HG03469 (cell line): ENCODE measurements at regions not wholly inside any gene's neighbourhood (a gene's known extent, or its start where the extent isn't known, plus 50 kb on each side); places are given as distances from the start of the nearest gene placed in this dataset.

Source experiments
- ATAC-seq: cut with Tn5 transposase; IDR thresholded peaks from one replicate; pipeline ENCODE4 v1.9.1; 2021; ENCODE audit warnings: mild to moderate bottlenecking, moderate library complexity, moderate number of reproducible peaks; ENCODE audit not compliant: unreplicated experiment

DNA sequence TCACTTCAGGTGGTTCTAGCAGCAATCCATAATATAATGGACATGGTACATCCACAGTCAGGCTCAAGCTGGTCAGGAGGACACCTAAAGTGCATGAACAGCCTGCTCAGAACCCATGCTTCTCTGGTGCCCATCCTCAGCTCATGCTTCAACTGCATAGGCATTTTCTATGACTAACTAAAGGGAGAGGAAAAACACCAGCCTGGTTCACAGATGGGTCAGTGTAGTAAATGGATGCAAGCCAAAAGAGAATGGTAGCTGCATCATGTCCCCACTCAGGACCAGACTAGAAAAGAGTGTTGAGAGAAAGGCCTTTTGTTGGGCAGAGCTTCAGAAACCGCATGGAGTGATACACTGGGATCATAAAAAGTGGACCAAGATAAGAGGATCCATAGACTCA is 556.6 kb downstream of the TLE1 start:
- ATAC-seq = no peak

DNA sequence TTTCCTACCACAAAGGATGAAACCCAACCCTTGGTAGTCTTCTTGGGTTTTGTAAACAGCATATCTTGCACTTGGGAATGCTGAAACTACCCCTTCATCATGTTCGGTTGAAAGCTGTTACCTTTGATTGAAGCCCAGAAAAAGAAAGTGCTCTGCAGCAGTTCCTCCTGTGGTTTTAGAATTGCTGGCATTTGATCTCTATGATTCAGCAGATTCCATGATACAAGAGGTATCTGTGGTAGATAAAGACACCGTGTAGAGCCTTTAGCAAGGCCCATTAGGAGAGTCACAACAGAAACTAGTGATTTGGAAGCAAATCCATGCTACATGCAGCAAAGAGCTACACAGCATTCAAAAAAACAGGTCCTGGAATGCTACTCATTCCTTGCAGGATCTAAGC is 557.0 kb downstream of the TLE1 start:
- ATAC-seq = no peak

DNA sequence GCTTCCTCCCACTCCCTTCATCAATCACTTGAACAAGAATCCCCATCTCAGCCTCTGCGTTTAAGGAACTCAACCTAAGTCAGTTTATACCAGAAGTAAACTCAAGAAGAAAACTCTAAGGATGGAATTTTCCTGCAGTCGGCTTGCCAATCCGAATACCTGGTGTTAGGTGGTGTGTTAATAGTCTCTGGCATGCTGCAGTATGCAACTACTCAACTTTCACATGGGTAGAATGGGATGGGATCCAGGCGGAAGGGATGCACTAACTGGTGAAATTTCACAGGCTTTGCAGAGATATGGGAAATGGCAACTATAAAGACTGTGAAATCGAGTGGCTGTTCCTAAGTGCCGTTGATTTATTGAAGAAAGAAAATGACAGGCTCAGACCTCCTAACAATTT is 560.6 kb downstream of the TLE1 start:
- ATAC-seq = no peak

DNA sequence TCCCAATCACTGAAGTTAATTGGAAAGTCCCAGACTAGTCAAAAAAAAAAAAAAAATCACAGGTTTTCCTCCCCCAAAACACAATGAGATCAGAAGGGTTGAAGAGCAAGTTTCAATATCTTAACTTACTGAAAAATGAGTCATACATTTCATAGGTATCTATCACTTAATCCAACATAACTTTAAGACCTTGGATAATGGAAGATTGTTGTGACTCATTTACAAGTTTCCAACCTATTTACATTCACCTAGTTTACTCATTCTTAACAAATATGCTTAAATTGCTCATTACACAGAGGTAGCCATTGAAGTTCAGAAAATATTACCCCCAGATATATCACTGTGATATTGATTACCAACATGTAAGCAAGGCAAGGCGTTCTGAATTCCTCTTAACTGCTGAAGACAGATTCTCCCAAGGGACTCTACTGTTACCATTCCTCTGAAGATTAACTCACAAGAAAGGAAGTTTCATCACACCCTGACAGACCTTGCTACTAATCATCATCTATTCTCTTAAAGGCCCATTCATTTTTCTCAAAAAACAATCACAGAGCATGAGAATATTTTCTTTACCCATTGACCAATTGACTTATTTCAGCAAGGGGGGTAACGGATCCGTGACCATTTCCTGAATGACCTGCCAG is 563.8 kb downstream of the TLE1 start:
- no peak for ATAC-seq

DNA sequence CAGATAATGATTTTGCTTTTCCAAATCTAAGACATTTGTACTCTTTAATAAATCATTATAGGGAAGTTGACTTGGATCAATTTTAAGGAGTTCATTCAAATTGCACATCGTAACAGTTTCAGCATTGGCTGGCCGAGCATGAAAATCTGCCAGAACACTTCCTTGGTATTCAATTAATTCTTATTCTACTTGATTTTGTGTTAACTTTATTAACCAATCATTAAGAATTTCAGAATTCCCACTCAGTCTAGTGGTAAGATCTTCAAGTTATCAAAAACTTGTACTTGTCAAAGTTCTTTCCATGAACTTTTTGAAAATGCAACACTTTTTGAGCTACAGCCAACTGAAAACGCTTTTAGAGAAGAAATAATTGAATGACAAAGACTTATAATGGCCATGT is 565.8 kb downstream of the TLE1 start:
- no peak for ATAC-seq

DNA sequence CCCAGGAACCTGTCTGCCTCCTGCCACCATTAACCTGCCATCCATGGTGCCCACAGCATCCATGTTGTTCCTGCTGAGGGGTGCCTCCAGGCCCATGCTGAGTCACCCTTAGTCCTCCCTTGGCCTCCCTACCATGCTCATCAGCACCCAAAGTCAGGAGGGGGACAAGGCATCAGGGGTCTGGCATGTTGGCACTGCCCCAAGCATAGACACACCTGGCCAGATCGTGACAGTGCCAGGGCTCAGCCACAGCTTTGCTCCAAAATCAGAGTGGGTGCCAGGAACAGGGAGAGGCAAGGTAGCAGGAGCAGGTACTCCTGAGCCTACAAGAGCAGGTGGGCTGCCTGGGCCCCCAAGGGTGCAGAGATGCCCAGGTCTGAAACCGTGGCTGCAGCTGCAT is 566.6 kb downstream of the TLE1 start:
- no peak for ATAC-seq

DNA sequence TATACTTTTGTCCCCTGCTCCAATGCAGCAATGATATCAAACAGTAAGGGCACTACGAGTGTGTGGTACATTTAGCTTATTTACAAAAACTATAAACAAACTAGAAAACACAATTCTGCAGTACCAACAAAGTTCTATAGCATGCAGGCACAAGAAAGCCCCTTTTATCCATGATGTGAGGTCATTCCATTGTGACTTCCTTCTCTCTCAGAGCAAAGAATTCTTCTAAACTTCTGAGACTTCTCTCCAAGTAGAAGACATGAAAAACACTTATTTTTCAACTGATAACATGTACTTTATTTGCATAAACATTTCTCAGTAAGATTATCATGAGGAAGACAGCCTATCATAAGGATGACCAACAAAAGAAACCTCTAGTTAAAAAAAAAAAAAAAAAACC is 569.8 kb downstream of the TLE1 start:
- ATAC-seq = no peak

DNA sequence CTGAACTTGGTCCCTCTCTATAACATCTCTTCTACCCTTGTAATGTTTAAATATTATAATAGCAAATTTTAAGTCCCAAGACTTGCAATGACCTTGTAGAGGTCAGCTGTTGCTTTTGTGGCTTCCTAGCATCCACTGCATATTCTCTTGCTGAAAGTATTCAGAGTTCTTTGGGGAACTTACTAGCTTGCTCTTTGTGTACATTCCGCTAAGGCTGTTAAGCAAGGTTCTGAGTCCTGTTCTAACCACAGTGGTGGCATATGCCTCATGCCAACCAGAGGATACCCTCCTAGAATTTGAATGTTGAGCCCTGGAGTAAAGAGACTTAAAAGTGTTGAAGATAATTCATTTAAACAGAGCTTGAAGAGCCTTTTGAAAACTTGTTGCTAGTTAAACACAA is 570.9 kb downstream of the TLE1 start:
- no peak for ATAC-seq

DNA sequence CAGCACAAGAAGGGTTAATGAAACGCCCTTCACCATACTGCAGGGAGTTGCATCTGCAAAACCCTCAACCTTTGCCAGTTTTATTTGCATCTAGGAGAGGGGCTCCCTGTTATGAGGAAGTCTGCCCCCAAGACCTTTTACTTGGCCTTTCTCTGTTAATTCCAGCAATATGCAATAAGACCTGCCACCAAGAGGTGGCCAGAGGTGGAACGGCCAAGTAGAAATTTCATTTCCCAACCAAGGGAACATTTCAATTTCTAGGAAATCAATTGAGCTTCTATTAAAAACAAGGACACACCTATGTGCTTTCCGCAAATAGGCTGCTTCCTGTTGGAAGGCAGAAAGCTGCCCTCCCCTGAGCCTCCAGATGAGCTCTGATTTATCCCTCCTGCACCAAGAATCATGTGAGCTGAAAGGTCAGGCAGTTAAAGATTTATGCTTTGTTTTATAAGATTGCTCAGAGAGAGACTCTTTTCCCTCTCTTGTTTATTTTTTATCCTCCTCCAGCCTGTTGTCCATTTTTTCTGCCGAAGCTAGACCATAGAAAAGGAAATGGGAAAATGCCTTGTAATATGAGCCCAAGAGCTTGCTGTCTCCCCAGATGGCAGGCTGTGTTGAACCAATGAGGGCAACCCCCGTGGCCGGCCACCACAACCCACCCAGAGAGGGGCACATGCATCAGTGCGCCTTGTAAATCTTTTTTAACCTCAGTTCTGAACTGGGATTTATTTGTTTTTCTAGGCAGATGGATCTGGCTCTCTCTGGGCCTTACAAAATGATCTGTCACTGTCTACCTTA is 572.8 kb downstream of the TLE1 start:
- ATAC-seq = no peak

DNA sequence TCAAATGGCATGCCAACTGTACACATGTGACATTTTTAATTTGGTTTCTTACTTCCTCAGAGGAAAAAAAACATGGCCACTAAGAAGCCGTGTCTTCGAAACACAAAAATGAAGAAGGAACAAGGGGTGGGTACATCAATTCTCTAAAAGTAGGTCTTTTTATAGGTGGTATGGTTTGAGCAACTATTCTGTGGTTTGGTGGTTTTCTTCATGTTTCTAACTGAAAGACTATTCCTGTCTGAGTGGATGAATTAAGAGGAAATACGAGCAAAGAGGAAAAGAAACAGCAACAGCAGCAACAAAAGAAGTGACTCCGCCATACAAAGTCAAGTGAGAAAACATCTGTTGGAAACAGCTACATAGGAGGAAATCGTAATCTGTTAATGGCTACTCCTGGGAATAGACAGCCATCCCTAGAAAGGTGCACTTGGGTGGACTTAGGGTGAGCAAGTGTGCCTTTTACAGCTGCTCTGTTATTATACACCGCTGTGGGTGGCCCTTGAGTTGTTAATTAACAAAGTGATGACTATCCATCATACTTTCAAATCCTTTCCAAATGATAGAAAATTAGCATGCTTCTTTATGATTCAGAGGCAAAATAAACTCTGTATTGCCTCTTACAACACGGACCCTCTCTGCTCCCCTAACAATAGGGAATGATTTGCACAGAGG is 575.8 kb downstream of the TLE1 start:
- ATAC-seq = peak; percentile 68

DNA sequence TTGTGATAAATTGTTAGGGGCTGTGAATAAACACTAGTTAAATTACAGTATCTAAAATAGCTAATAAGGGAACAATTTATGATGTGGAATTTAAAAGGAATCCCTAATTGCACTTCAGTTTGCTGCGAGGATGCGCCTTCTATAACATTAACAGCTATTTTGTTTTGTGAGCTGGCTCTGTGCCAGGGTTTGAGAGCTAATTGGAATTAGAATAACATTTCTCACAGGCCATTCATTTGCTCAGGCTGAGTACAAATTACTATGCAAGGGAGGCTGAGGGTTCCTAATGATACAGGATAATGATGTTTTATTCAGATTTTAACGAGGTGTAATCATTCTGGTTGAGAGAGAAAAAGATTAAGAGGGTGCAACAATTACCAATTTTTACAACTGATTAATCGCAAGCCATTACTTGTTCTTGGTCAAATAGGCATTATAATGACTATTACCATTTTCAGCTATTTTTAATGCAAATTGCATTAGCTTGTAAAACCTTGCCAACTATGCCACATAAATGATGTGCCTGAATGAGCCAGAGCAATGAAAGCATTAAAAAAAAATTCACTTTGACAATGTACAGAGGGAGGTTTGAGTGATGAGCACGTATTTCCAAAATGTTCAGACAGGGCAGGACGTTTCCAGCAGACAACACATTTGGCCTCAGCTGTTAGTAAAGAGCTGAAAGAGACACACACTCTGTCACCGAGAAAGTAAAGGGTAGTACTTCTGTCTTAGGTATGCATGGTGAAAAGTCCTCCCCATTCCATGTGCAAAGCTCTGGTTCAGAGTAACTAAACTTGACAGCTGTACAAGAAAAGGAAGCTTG is 576.5 kb downstream of the TLE1 start:
- no peak for ATAC-seq

DNA sequence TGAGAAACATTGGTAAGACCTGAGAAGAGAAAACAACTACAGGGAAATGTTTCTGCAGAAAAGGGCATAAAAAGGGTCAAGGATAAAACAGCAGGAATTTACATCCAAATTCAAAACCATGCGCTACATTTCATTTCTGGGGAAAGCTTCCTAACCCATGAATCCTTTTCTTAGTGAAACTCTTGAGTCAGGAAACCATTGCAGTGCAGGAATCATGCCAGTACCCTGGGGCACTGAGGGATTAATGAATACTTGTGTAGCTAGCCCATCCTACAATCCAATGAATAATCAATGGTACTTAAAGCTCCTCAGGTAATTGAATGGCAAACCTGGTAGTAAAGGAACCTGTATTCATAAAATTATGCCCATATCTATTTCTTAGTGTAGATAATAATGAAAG is 580.5 kb downstream of the TLE1 start:
- no peak for ATAC-seq

DNA sequence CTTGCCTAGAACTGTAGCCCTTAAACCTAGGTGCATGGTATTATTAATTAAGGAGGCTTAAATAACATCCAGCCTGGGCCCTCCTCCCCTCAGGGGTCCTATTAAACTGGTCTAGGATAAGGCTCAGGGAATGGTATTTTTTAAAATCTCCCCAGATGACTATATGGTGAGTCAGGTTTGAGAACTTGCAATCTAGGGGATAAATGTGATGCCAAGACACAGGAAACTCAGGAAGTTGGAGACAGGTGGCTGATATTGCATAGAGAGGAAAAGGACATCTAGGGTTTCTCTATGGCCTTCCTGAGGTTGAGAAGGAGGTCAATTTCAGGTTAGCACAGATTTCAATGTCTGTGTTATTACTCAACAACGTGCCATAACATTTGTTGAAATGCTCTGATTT is 581.0 kb downstream of the TLE1 start:
- no peak for ATAC-seq

DNA sequence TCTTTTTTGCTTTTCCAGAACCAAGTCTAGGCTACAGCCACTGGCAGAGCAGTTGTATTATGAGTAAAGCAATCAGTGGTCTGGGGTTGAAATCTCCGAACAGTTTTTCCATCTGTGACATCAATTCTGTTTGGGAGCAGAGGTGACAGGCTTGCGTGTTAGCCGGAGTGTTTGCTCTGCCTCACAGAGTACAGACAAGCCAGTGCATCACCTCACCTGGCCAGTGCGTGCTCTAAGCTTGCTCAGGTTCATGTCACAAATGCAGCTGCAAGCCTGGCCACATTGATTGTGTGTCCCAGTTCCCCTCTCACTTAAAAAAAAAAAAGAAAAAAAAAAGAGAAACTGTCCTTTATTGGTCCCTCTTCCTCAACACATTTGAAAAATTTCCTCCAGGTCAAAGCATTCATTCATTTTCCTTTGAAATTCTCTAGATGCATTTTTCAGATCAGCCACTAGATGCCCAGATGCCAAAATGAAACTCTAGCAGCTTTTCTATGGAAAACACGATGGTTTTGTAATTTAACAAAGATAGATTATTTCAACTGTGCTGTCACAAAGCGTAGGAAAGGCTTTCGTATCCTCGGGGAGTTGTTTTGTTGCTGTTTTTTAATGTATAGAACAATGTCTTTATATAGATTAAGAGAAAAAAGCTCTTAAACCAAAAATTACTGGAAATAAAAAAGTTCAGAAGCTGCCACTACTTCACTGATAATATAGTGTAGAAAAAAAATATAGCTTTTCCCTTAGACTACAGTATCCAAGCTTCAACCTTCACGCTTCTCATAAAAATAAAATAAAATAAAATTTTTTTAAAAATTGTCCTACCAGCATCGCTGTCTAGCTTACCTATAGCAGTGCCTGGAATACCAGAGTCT is 585.5 kb downstream of the TLE1 start:
- ATAC-seq = no peak

DNA sequence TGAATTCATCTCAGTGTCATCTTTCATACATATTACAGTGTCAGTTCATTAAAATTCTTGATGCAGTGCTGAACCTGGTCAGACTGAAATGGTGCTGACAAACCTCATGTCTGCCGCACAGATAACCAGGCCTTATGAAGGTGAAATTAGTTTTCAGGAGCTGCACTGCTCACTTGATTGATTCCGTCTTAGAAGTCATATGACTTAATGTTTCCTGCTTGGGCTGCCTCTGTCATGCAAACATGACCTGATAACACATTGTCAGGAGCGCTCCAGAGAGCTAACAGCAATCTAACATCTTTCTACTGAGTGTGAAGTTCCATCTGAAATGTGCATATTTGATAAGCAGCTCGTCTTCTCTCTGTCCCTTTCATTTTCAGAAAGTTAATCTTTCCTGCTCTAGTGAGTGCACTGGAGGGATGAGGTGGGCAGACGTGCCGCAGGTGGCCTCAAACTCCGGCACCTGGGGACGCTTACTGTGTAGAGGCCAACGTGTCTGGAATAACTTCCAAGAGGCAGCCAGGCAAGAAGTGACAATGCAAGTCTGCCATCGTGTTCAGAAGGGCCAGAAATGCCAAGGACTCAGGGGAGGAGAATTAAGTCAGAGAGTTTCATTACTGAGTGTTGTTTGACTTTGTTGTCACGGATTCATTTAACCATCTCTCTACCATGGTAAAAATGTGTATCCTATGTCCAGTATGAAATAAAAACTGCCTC is 592.1 kb downstream of the TLE1 start:
- ATAC-seq = no peak

DNA sequence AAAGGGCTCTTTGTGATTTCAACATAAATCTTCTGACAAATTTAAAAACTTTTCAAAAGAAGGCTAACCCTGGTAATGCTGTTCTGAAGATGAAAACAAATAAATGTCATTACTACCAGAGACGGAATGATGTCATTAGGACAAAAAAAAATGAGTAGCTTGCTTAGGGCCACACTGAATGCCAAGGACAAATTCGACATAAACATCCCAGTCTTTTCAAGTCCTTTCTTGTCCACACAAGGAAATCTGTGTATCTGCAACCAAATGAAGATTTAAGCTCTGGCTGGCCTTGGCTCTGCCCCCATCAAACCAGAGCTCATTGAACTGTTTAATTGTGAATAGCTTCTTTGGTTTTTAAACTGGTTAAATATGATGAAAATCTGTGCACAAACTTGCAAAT is 592.7 kb downstream of the TLE1 start:
- no peak for ATAC-seq

DNA sequence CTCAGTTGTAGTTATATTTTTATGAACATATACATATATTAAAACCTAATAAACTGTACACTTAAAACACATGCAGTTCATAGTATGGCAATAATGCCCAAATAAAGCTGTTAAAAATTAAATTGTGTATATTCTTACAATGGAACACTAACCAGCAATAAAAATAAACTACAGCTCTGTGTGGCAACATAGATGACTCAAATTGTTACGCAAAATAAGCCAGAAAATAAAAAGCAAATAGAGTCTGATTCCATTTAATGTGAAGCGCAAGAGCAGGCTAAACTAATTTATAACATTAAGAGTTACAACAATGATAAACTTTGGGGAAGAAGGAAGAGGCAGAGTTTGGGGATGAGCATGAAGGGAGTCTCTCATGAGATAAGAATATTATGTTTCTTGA is 597.3 kb downstream of the TLE1 start:
- no peak for ATAC-seq

DNA sequence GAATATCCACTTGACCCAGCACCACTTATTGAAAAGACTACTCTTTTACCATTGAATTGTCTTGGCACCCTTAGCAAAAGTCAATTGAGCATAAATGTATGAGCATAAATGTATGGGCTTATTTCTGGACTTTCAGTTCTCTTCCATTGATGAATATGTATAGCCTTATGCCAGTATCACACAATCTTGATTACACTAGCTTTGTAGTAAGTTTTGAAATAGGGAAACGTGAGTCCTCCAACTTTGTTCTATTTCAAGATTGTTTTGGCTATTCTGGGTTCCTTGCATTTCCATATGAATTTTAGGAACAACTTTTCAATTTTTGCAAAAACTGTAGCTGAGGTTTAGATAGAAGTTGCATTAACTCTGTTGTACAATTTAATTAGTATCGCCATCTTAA is 601.0 kb downstream of the TLE1 start:
- ATAC-seq = no peak

DNA sequence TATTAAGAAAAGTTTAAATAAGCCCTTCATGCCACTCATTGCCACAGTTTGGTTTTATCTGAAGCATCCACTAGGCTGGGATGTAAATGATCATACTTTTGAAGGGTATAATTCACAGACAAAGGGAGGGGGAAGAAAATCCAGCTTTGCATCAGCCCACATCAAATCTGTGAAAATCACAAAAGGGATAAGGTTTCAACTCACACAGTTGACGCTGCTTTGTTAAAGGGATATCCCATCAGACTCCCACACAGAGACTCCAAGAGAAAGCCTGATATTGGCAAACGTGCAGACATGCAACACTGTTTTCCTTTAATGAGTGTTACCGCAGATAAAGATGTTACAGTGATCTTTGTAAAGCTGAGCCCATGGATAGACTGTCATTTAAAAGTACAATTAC is 602.9 kb downstream of the TLE1 start:
- ATAC-seq = no peak
